Osteocyte (in vitro differentiated cells): ENCODE measurements at regions not wholly inside any gene's neighbourhood (a gene's known extent, or its start where the extent isn't known, plus 50 kb on each side); places are given as distances from the start of the nearest gene placed in this dataset.

Experiments
- DNase-seq: peaks from one replicate; pipeline ENCODE4 v3.0.0; 2021; ENCODE audit warnings: mixed read lengths; ENCODE audit not compliant: unreplicated experiment; ENCODE audit errors: extremely low spot score
- H3K27ac Mint-ChIP-seq: one replicate; pipeline ENCODE4 v1.8.0; 2021; ENCODE audit warnings: mild to moderate bottlenecking, mixed read lengths; ENCODE audit not compliant: unreplicated experiment
- H3K27me3 Mint-ChIP-seq: one replicate; pipeline ENCODE4 v1.8.0; 2021; ENCODE audit warnings: mixed read lengths; ENCODE audit not compliant: unreplicated experiment
- H3K36me3 Mint-ChIP-seq: one replicate; pipeline ENCODE4 v1.8.0; 2021; ENCODE audit warnings: mixed read lengths; ENCODE audit not compliant: unreplicated experiment
- H3K4me1 Mint-ChIP-seq: one replicate; pipeline ENCODE4 v1.8.0; 2021; ENCODE audit warnings: mixed read lengths; ENCODE audit not compliant: unreplicated experiment
- H3K4me3 Mint-ChIP-seq: one replicate; pipeline ENCODE4 v1.8.0; 2021; ENCODE audit warnings: mild to moderate bottlenecking, moderate library complexity, mixed read lengths; ENCODE audit not compliant: unreplicated experiment
- H3K9me3 Mint-ChIP-seq: one replicate; pipeline ENCODE4 v1.8.0; 2021; ENCODE audit warnings: mixed read lengths; ENCODE audit not compliant: unreplicated experiment
- CTCF ChIP-seq: fragments of 200-600 bp; sonication (generic); IDR thresholded peaks from 2 replicates; pipeline ENCODE4 v1.5.0; 2021; ENCODE audit warnings: antibody characterized with exemption, mild to moderate bottlenecking, moderate library complexity

GRCh38 chr2:128651000-128651399 is 332.3 kb upstream of the HS6ST1 start:
- TF ChIP-seq CTCF, result no peak
- Mint-ChIP-seq H3K36me3 (no peaks in the 10 kb centered on the region), H3K27me3 (peaks cover 7% of the 10 kb centered on the region), H3K9me3 (no peaks in the 10 kb centered on the region), H3K4me1 (no peaks in the 10 kb centered on the region), H3K4me3 (no peak overlapping the region), H3K27ac (no peak overlapping the region)
- no peak for DNase-seq

GRCh38 chr2:128654408-128654807 is 335.7 kb upstream of the HS6ST1 start:
- Mint-ChIP-seq H3K4me3 (no peak overlapping the region), H3K9me3 (peaks cover 8% of the 10 kb centered on the region), H3K27ac (no peak overlapping the region), H3K4me1 (no peaks in the 10 kb centered on the region), H3K36me3 (no peaks in the 10 kb centered on the region), H3K27me3 (peaks cover 18% of the 10 kb centered on the region)
- DNase-seq, result no peak
- TF ChIP-seq CTCF, result no peak

GRCh38 chr2:128660836-128661235 is 342.2 kb upstream of the HS6ST1 start:
- no peak for DNase-seq
- H3K4me3 Mint-ChIP-seq, result no peak overlapping the region
- H3K4me1 Mint-ChIP-seq, result peaks cover 9% of the 10 kb centered on the region
- H3K36me3 Mint-ChIP-seq, result peaks cover 2% of the 10 kb centered on the region
- no peak overlapping the region for H3K27ac Mint-ChIP-seq
- peaks cover 33% of the 10 kb centered on the region for H3K27me3 Mint-ChIP-seq
- no peak for TF ChIP-seq CTCF
- H3K9me3 Mint-ChIP-seq, result peaks cover 8% of the 10 kb centered on the region

- Mint-ChIP-seq H3K27ac (no peak overlapping the region), H3K36me3 (peaks cover 2% of the 10 kb centered on the region), H3K4me3 (no peak overlapping the region), H3K9me3 (peaks cover 7% of the 10 kb centered on the region), H3K27me3 (peaks cover 32% of the 10 kb centered on the region), H3K4me1 (peaks cover 9% of the 10 kb centered on the region)
- TF ChIP-seq CTCF, result no peak
- peak; percentile 73 for DNase-seq
These were observed 342.6 kb upstream of the HS6ST1 start for GRCh38 chr2:128661311-128661710.

- H3K36me3 Mint-ChIP-seq, result peaks cover 2% of the 10 kb centered on the region
- peaks cover 4% of the 10 kb centered on the region for H3K9me3 Mint-ChIP-seq
- no peak overlapping the region for H3K27ac Mint-ChIP-seq
- no peak overlapping the region for H3K4me3 Mint-ChIP-seq
- TF ChIP-seq CTCF, result no peak
- peaks cover 9% of the 10 kb centered on the region for H3K4me1 Mint-ChIP-seq
- H3K27me3 Mint-ChIP-seq, result peaks cover 35% of the 10 kb centered on the region
- peak; percentile 74 for DNase-seq
These were observed 343.4 kb upstream of the HS6ST1 start for GRCh38 chr2:128662051-128662471.
